Esophagus squamous epithelium (tissue), 4 donors: ENCODE measurements at regions not wholly inside any gene's neighbourhood (a gene's known extent, or its start where the extent isn't known, plus 50 kb on each side); places are given as distances from the start of the nearest gene placed in this dataset.

ENCODE experiments used
- POLR2A ChIP-seq, 4 donors: fragments of 450-650 bp; IDR thresholded peaks; one replicate each; pipeline ENCODE4 v1.6.1; 2017; ENCODE audit warnings: antibody characterized with exemption in 4 of 4, mild to moderate bottlenecking in 4 of 4, moderate library complexity in 3 of 4
- TF ChIP-seq, protein P1 (sequence below), 6 experiments: fragments of 450-650 bp in 4 of 6; fragments of 200-600 bp in 2 of 6; sonication (generic) in 2 of 6; IDR thresholded peaks; one replicate each; pipeline ENCODE4 v1.5.1; 2016 to 2019; ENCODE audit warnings: antibody characterized with exemption in 6 of 6, mild to moderate bottlenecking in 4 of 6, moderate library complexity in 4 of 6

- TF ChIP-seq, protein P1, sequence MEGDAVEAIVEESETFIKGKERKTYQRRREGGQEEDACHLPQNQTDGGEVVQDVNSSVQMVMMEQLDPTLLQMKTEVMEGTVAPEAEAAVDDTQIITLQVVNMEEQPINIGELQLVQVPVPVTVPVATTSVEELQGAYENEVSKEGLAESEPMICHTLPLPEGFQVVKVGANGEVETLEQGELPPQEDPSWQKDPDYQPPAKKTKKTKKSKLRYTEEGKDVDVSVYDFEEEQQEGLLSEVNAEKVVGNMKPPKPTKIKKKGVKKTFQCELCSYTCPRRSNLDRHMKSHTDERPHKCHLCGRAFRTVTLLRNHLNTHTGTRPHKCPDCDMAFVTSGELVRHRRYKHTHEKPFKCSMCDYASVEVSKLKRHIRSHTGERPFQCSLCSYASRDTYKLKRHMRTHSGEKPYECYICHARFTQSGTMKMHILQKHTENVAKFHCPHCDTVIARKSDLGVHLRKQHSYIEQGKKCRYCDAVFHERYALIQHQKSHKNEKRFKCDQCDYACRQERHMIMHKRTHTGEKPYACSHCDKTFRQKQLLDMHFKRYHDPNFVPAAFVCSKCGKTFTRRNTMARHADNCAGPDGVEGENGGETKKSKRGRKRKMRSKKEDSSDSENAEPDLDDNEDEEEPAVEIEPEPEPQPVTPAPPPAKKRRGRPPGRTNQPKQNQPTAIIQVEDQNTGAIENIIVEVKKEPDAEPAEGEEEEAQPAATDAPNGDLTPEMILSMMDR (IDR thresholded peaks at IDR 0.05) = no peak
- no peak for TF ChIP-seq POLR2A (IDR thresholded peaks at IDR 0.05)
Measured at GRCh38 chr9:1745980-1746379, 269.2 kb upstream of the SMARCA2 start.
